B cell (primary cell): ENCODE measurements at regions not wholly inside any gene's neighbourhood (a gene's known extent, or its start where the extent isn't known, plus 50 kb on each side); places are given as distances from the start of the nearest gene placed in this dataset.

Experiments
- CTCF ChIP-seq: fragments of 200-600 bp; IDR thresholded peaks from one replicate; pipeline ENCODE4 v1.8.0; 2022; ENCODE audit warnings: antibody characterized with exemption, mild to moderate bottlenecking
- EZH2 ChIP-seq: IDR thresholded peaks from 2 replicates; pipeline ENCODE4 v1.6.1; 2012; ENCODE audit warnings: borderline replicate concordance, low read depth, mild to moderate bottlenecking, moderate library complexity, low read length; ENCODE audit not compliant: insufficient read depth, poor library complexity, severe bottlenecking

DNA sequence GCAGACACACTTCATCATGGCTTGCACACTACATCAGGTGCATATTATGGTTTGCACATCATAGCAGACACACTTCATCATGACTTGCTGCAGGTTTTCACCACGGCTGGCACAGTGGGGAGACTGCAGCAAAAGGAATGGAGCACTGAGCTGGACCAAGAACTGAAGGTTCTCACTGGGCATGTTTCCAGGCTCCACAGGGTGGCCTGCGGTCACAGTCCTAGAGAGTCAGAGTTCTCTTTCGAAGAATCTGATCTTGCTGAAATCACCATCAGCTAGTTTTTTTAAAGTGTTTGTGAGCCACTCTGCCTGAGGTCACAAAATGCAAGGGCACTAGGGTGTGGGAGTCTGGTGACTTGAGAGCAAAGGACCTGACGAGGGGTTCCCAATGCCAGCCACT lies 140.4 kb upstream of the NPY start:
- TF ChIP-seq CTCF (no peak), EZH2 (no peak)
